Lung (tissue), 11 donors: ENCODE measurements at regions not wholly inside any gene's neighbourhood (a gene's known extent, or its start where the extent isn't known, plus 50 kb on each side); places are given as distances from the start of the nearest gene placed in this dataset.

ENCODE experiments used
- ATAC-seq: fragments of 200-7000 bp; cut with Tn5 transposase; one replicate; pipeline ENCODE4 v1.9.1; 2020; ENCODE audit warnings: moderate number of reproducible peaks; ENCODE audit not compliant: insufficient read depth, low FRiP score
- DNase-seq, 3 donors: peaks; one replicate each; pipeline ENCODE4 v3.0.0-alpha.2; 2013 to 2017
- H3K27ac ChIP-seq, 2 donors: one replicate each; pipeline ENCODE4 v1.5.1; 2013; ENCODE audit warnings: mild to moderate bottlenecking in 2 of 2, moderate library complexity in 2 of 2, control low read depth in 1 of 2, inconsistent platforms in 1 of 2, low read depth in 1 of 2, low read length in 1 of 2
- H3K27me3 ChIP-seq, 3 donors: one replicate each; pipeline ENCODE4 v1.5.1; 2013; ENCODE audit warnings: low read length in 2 of 3; ENCODE audit not compliant: control insufficient read depth in 3 of 3, insufficient read depth in 3 of 3
- H3K36me3 ChIP-seq, 4 donors: one replicate each; pipeline ENCODE4 v1.5.1; 2013; ENCODE audit warnings: low read length in 4 of 4, mild to moderate bottlenecking in 1 of 4, moderate library complexity in 1 of 4; ENCODE audit not compliant: control insufficient read depth in 4 of 4, insufficient read depth in 4 of 4
- H3K4me1 ChIP-seq, 5 donors: one replicate each; pipeline ENCODE4 v1.5.1; 2013; ENCODE audit warnings: low read length in 5 of 5, mild to moderate bottlenecking in 2 of 5, moderate library complexity in 1 of 5; ENCODE audit not compliant: control insufficient read depth in 5 of 5, insufficient read depth in 5 of 5
- H3K4me3 ChIP-seq: one replicate; pipeline ENCODE4 v1.5.1; 2013; ENCODE audit warnings: mild to moderate bottlenecking, control low read depth, moderate library complexity
- H3K9ac ChIP-seq, 2 donors: one replicate each; pipeline ENCODE4 v1.5.1; 2013; ENCODE audit warnings: low read length in 2 of 2, control low read depth in 1 of 2; ENCODE audit not compliant: insufficient read depth in 1 of 2
- H3K9me3 ChIP-seq, 4 donors: one replicate each; pipeline ENCODE4 v1.5.1; 2013; ENCODE audit warnings: low read length in 3 of 4, mild to moderate bottlenecking in 1 of 4, moderate library complexity in 1 of 4; ENCODE audit not compliant: control insufficient read depth in 4 of 4, insufficient read depth in 3 of 4
- CTCF ChIP-seq: IDR thresholded peaks from 2 replicates; pipeline ENCODE4 v1.5.1; 2012; ENCODE audit warnings: mild to moderate bottlenecking; ENCODE audit errors: control extremely low read depth, extremely low read depth
- WGBS, 2 donors: extraction: QIAGEN DNeasy Blood & Tissue Kit; methylation state at CpG; one replicate each; pipeline ENCODE4 v1.1.7; 2013; 5-methylcytosine and 5-hydroxymethylcytosine counted together
- donor health status: control.
- donor health status: control.
- donor health status: Bipolar disorder and iron deficiency.
- donor health status: healthy.
- donor health status: DM: yes; HTN: yes; CAD: no.

- TF ChIP-seq CTCF: no peak
- no peaks in the 10 kb centered on the region for H3K27me3 ChIP-seq
- peaks cover 0 to 5% (median 0%) of the 10 kb centered on the region in 4 donors for H3K9me3 ChIP-seq
- DNase-seq (no peak), ATAC-seq (no peak)
- H3K4me1 ChIP-seq: no peaks in the 10 kb centered on the region
- no peak overlapping the region for H3K4me3 ChIP-seq
- H3K27ac ChIP-seq: no peak overlapping the region
- 85 to 93% methylated on average over 3 of the region's 3 CpGs for WGBS, 2 donors
- H3K9ac ChIP-seq: no peak overlapping the region
- H3K36me3 ChIP-seq: no peaks in the 10 kb centered on the region
These were observed 216.1 kb upstream of the TMTC4 start for GRCh38 chr13:100890645-100891044.

DNA sequence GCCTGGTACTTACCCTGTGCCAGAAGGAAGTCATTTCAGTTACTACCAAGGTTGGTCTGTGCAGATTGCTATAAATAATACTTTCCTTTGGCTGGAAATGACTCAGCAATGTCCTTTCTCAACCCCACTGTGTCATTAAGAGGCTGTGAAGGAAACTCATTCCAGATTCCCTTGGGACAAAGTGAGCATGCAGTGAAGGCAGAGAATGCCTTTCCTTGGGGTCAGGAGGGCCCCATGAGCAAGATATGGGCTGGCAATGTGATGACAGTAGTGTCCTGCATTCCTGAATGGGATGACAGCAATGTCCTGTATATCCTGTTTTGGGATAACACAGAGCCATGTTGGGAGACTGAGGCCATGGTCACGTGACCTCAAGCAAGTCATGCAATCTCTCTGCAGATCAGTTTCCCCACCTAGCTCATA lies 213.1 kb upstream of the TMTC4 start:
- TF ChIP-seq CTCF: no peak
- DNase-seq: no peak
- no peak overlapping the region for H3K4me3 ChIP-seq
- H3K27ac ChIP-seq: no peak overlapping the region
- peaks cover 0 to 5% (median 0%) of the 10 kb centered on the region in 4 donors for H3K9me3 ChIP-seq
- 81% methylated on average over 1 of the region's 1 CpG for WGBS, 2 donors
- H3K4me1 ChIP-seq: no peaks in the 10 kb centered on the region
- H3K27me3 ChIP-seq: no peaks in the 10 kb centered on the region
- no peaks in the 10 kb centered on the region for H3K36me3 ChIP-seq
- H3K9ac ChIP-seq: no peak overlapping the region
- no peak for ATAC-seq

DNA sequence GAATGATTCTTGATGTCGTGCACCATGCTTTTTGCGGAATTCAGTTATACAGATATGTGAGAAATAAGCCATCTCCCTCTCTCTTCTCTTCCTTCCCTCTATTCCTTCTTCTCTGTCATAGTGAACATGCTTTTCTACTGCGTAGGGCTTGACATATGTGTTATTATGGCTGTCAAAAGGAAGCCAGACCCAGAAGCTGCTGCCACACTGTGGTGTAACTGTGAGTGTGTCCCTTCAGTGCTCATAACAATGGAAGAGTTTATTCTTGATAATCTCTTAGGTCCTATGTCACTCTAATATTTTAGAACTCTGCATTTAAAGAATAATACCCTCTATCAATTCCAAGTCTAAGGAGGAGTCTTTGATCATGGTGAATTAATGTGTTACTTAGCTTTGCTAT lies 208.9 kb upstream of the TMTC4 start:
- Histone ChIP-seq H3K27me3 (no peaks in the 10 kb centered on the region), H3K9me3 (peaks cover 0 to 2% (median 0%) of the 10 kb centered on the region in 4 donors), H3K9ac (no peak overlapping the region), H3K4me1 (no peaks in the 10 kb centered on the region), H3K27ac (no peak overlapping the region), H3K4me3 (no peak overlapping the region), H3K36me3 (no peaks in the 10 kb centered on the region)
- 73 to 90% methylated on average over 3 of the region's 3 CpGs for WGBS, 2 donors
- DNase-seq (peak in 1 of 3 donors; percentile 2), ATAC-seq (no peak)
- TF ChIP-seq CTCF: no peak

DNA sequence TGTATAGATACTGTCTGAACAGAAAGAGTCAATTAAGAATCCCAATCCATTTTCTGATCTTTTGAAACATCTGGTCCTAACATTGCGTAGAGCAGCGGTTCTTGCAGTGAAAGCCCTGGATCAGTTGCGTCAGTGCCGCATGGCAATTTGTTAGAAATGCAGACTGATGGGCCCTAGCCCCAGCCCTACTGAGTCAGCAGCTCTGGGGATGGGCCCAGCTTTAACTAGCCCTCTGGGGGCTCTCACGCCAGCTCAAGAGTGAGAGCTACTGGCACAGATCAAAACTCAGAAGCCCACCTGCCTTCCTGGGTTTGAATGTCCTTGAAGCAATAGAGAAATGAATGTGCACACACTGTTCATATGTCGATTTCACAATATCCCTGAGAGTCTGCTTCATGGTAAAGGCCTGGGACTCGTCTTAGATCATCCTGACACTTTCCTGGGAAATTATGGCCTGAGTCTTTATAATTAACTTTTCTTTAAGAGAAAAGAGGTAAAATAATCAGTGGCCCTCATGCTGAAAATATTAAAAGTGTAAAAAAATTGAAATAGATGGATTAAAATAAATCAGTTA lies 206.8 kb upstream of the TMTC4 start:
- Histone ChIP-seq H3K9me3 (no peaks in the 10 kb centered on the region), H3K4me1 (no peaks in the 10 kb centered on the region), H3K27ac (no peak overlapping the region), H3K36me3 (no peaks in the 10 kb centered on the region), H3K9ac (no peak overlapping the region), H3K4me3 (no peak overlapping the region), H3K27me3 (no peaks in the 10 kb centered on the region)
- no peak for ATAC-seq
- DNase-seq: no peak
- TF ChIP-seq CTCF: no peak
- WGBS, 2 donors: 80 to 84% methylated on average over 7 of the region's 7 CpGs
